IMR-90 (cell line): ENCODE measurements at regions not wholly inside any gene's neighbourhood (a gene's known extent, or its start where the extent isn't known, plus 50 kb on each side); places are given as distances from the start of the nearest gene placed in this dataset.

Experiments
- ATAC-seq: fragments of 200-7000 bp; cut with Tn5 transposase; 2 replicates; pipeline ENCODE4 v1.9.1; 2020; ENCODE audit warnings: low read depth, mild to moderate bottlenecking, moderate library complexity
- BruUV-seq: library from RNA; stranded (reverse); fragments of 400-500 nt; replicated peaks from 2 replicates; lab custom pipeline; 2021; lab: Mats Ljungman, UMichigan
- CTCF ChIA-PET: fragments of 300-600 bp; formaldehyde crosslinking; extraction: SDS; loops from one replicate; lab custom pipeline; 2021; ENCODE audit warnings: antibody characterized with exemption; lab: Yijun Ruan, JAX
- POLR2A ChIA-PET: fragments of 300-600 bp; sonication (Branson Sonifier 250); formaldehyde crosslinking; loops from one replicate; lab custom pipeline; 2022; ENCODE audit warnings: antibody characterized with exemption; ENCODE audit not compliant: unreplicated experiment; lab: Charles Lee
- DNase-seq: peaks from one replicate; pipeline ENCODE4 v3.0.0; 2013
- H2AFZ ChIP-seq: replicated peaks from 2 replicates; pipeline ENCODE3; 2013; ENCODE audit warnings: low read length, mild to moderate bottlenecking; ENCODE audit not compliant: poor library complexity
- H2AK5ac ChIP-seq: 2 replicates; pipeline ENCODE4 v1.6.1; 2013; ENCODE audit warnings: low read depth, low read length, inconsistent platforms
- H2AK9ac ChIP-seq: replicated peaks from 2 replicates; pipeline ENCODE3; 2013; ENCODE audit warnings: mild to moderate bottlenecking, low read depth, low read length, moderate library complexity; ENCODE audit not compliant: poor library complexity
- H2BK120ac ChIP-seq: 2 replicates; pipeline ENCODE4 v1.6.1; 2013; ENCODE audit warnings: low read depth, low read length, inconsistent platforms
- H2BK15ac ChIP-seq: 3 replicates; pipeline ENCODE4 v1.6.1; 2013; ENCODE audit warnings: low read depth, low read length, inconsistent platforms
- H2BK20ac ChIP-seq: 2 replicates; pipeline ENCODE4 v1.6.1; 2013; ENCODE audit warnings: low read depth, mild to moderate bottlenecking, inconsistent platforms, low read length, moderate library complexity
- H2BK5ac ChIP-seq: 2 replicates; pipeline ENCODE4 v1.6.1; 2013; ENCODE audit warnings: mild to moderate bottlenecking, low read depth, low read length, inconsistent platforms; ENCODE audit not compliant: poor library complexity, severe bottlenecking
- H3K14ac ChIP-seq: replicated peaks from 2 replicates; pipeline ENCODE4 v1.6.1; 2013; ENCODE audit warnings: low read depth, low read length, inconsistent platforms
- H3K18ac ChIP-seq: 2 replicates; pipeline ENCODE4 v1.6.1; 2013; ENCODE audit warnings: low read depth, low read length, control low read depth
- H3K23ac ChIP-seq: 2 replicates; pipeline ENCODE4 v1.6.1; 2013; ENCODE audit warnings: low read depth, low read length, inconsistent platforms
- H3K27ac ChIP-seq: 2 replicates; pipeline ENCODE4 v1.5.1; 2013; ENCODE audit warnings: mild to moderate bottlenecking, control low read depth, low read length; ENCODE audit not compliant: insufficient read depth
- H3K27me3 ChIP-seq: 2 replicates; pipeline ENCODE4 v1.6.1; 2013; ENCODE audit warnings: low read length; ENCODE audit not compliant: control insufficient read depth, insufficient read depth
- H3K36me3 ChIP-seq: 2 replicates; pipeline ENCODE4 v1.6.1; 2013; ENCODE audit warnings: low read length, mixed read lengths; ENCODE audit not compliant: control insufficient read depth, insufficient read depth
- H3K4ac ChIP-seq: 2 replicates; pipeline ENCODE4 v1.6.1; 2013; ENCODE audit warnings: low read depth, low read length, inconsistent platforms
- H3K4me1 ChIP-seq: 2 replicates; pipeline ENCODE4 v1.6.1; 2013; ENCODE audit warnings: low read length, mixed read lengths; ENCODE audit not compliant: control insufficient read depth, insufficient read depth
- H3K4me2 ChIP-seq: 2 replicates; pipeline ENCODE4 v1.6.1; 2013; ENCODE audit warnings: low read depth, mild to moderate bottlenecking, control low read depth, low read length, moderate library complexity
- H3K4me3 ChIP-seq: 2 replicates; pipeline ENCODE4 v1.5.1; 2013; ENCODE audit warnings: low read depth, mild to moderate bottlenecking, control low read depth, low read length, moderate library complexity; ENCODE audit not compliant: insufficient read depth
- H3K56ac ChIP-seq: 2 replicates; pipeline ENCODE4 v1.6.1; 2013; ENCODE audit warnings: low read length, inconsistent platforms; ENCODE audit not compliant: insufficient read depth; ENCODE audit errors: extremely low read depth
- H3K79me1 ChIP-seq, 2 experiments: 2 replicates each; pipeline ENCODE4 v1.6.1; 2013; ENCODE audit warnings: low read length in 2 of 2, inconsistent platforms in 1 of 2, low read depth in 1 of 2
- H3K9ac ChIP-seq: 2 replicates; pipeline ENCODE4 v1.6.1; 2013; ENCODE audit warnings: low read depth, low read length, control low read depth
- H3K9me1 ChIP-seq: 2 replicates; pipeline ENCODE4 v1.6.1; 2013; ENCODE audit warnings: low read length, inconsistent platforms; ENCODE audit not compliant: insufficient read depth
- H3K9me3 ChIP-seq: 2 replicates; pipeline ENCODE4 v1.6.1; 2013; ENCODE audit warnings: low read length; ENCODE audit not compliant: control insufficient read depth, insufficient read depth
- H4K20me1 ChIP-seq: 2 replicates; pipeline ENCODE4 v1.6.1; 2013; ENCODE audit warnings: low read length, inconsistent platforms; ENCODE audit not compliant: insufficient read depth
- H4K5ac ChIP-seq: 2 replicates; pipeline ENCODE4 v1.6.1; 2013; ENCODE audit warnings: mild to moderate bottlenecking, low read depth, low read length, control low read depth
- H4K8ac ChIP-seq, 2 experiments: 2 replicates each; pipeline ENCODE4 v1.6.1; 2013; ENCODE audit warnings: low read depth in 2 of 2, low read length in 2 of 2, control low read depth in 1 of 2, inconsistent platforms in 1 of 2
- H4K91ac ChIP-seq: 2 replicates; pipeline ENCODE4 v1.6.1; 2013; ENCODE audit warnings: low read depth, low read length, inconsistent platforms; ENCODE audit not compliant: insufficient read depth
- BHLHE40 ChIP-seq: fragments of 150-350 bp; IDR thresholded peaks from 2 replicates; pipeline ENCODE4 v1.6.1; 2016; ENCODE audit warnings: mild to moderate bottlenecking, low read depth, low read length
- CEBPB ChIP-seq: IDR thresholded peaks from 2 replicates; pipeline ENCODE4 v1.6.1; 2012; ENCODE audit warnings: low read depth, low read length, improper control_type of control experiment
- CHD1 ChIP-seq: IDR thresholded peaks from 2 replicates; pipeline ENCODE4 v1.6.1; 2012; ENCODE audit warnings: low read depth, low read length, improper control_type of control experiment
- CTCF ChIP-seq: conservative IDR thresholded peaks from 2 replicates; pipeline ENCODE4 v1.5.1; 2012; ENCODE audit warnings: mild to moderate bottlenecking, low read depth, low read length, improper control_type of control experiment
- ELK1 ChIP-seq: fragments of 150-350 bp; IDR thresholded peaks from 2 replicates; pipeline ENCODE4 v1.6.1; 2016; ENCODE audit warnings: low read depth, mild to moderate bottlenecking, low read length, moderate library complexity, borderline replicate concordance
- FOS ChIP-seq: fragments of 150-350 bp; IDR thresholded peaks from 2 replicates; pipeline ENCODE4 v1.6.1; 2016; ENCODE audit warnings: low read depth, low read length
- MAFK ChIP-seq: IDR thresholded peaks from 2 replicates; pipeline ENCODE4 v1.6.1; 2012; ENCODE audit warnings: low read depth, low read length, improper control_type of control experiment
- MAZ ChIP-seq: IDR thresholded peaks from 2 replicates; pipeline ENCODE4 v1.6.1; 2012; ENCODE audit warnings: low read depth, mild to moderate bottlenecking, low read length, improper control_type of control experiment, moderate library complexity, borderline replicate concordance
- MXI1 ChIP-seq: IDR thresholded peaks from 2 replicates; pipeline ENCODE4 v1.6.1; 2012; ENCODE audit warnings: low read depth, mild to moderate bottlenecking, low read length, moderate library complexity, borderline replicate concordance
- NFE2L2 ChIP-seq: fragments of 150-350 bp; IDR thresholded peaks from 2 replicates; pipeline ENCODE4 v1.6.1; 2016; ENCODE audit warnings: low read depth, mild to moderate bottlenecking, low read length
- POLR2A ChIP-seq: IDR thresholded peaks from 2 replicates; pipeline ENCODE4 v1.6.1; 2012; ENCODE audit warnings: mild to moderate bottlenecking, low read depth, low read length
- RAD21 ChIP-seq: IDR thresholded peaks from 2 replicates; pipeline ENCODE4 v1.6.1; 2012; ENCODE audit warnings: low read length, improper control_type of control experiment
- RCOR1 ChIP-seq: IDR thresholded peaks from 2 replicates; pipeline ENCODE4 v1.6.1; 2012; ENCODE audit warnings: mild to moderate bottlenecking, low read length, improper control_type of control experiment; ENCODE audit not compliant: insufficient replicate concordance
- SMC3 ChIP-seq: fragments of 150-350 bp; IDR thresholded peaks from 2 replicates; pipeline ENCODE4 v1.6.1; 2016; ENCODE audit warnings: low read depth, mild to moderate bottlenecking, antibody characterized with exemption, low read length, moderate library complexity
- USF2 ChIP-seq: fragments of 150-350 bp; IDR thresholded peaks from 2 replicates; pipeline ENCODE4 v1.6.1; 2017; ENCODE audit warnings: mild to moderate bottlenecking, antibody characterized with exemption, low read length, low read depth
- WGBS, 2 experiments: methylation state at CpG; one replicate each; pipeline versions ENCODE4 v1.1.5 to v1.1.7; 2013; ENCODE audit warnings: missing lambda C conversion rate in 2 of 2; ENCODE audit not compliant: insufficient read length in 1 of 2; ENCODE audit errors: extremely low coverage in 2 of 2; 5-methylcytosine and 5-hydroxymethylcytosine counted together
- dilution Hi-C: fragments of 300-500 bp; cut with HindIII; formaldehyde crosslinking; loops from one replicate; pipeline ENCODE4 v1.14.3; 2018; ENCODE audit warnings: low sequenced_read_pairs; ENCODE audit not compliant: unreplicated experiment
- in situ Hi-C: fragments of 300-500 bp; cut with MboI; formaldehyde crosslinking; loops from 3 replicates; pipeline ENCODE4 v1.14.3; 2019; ENCODE audit warnings: low sequenced_read_pairs, inconsistent platforms, mixed read lengths
- intact Hi-C: fragments of 100-400 bp; cut with micrococcal nuclease; formaldehyde crosslinking; loops from 2 replicates; pipeline ENCODE4 v1.10.0; 2022

DNA sequence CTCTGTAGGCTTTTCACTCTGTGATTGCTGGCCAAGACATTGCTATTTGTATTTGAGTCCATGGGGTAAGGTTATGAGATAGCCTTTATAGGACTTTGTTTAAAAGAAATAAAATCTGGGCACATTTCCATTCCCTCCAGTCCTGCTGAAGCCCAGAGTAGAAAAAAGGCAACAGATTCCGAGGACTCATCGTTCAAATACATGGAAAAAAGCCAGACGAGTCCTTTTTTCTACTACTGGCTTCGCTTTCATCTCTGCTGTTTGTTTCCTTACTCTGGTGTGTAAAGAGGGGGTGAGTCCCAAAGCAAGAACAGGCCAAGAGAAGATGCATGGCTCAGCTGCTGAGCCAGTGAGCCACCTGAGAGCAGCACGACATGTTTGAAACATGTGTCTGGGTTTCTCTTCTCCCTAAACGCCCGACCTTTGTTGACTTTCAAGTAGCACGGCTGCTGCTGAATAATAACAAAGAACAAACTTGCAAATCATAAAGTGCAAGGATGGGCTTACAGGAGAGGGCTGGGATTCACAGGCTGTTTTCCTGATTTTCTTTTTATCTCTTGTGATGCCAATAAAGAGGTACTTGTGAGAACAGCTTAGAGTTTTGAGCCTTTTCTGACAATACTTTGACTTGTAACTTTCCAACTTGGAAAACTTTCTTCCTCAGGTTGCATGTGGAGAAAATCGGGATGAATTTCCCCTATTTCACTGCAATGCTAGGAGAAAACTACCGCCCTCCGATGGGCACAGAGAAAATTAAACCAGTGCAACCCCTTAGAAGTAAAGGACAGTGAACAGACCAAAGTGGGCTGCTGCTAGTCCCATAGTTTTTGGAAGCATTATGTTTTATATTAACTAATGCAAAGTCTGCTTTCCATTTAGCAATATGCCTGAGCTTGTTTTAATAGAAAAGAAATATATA, 195.2 kb upstream of the RAG2 start:
- Histone ChIP-seq H3K9me3 (no peaks in the 10 kb centered on the region), H3K4ac (no peak overlapping the region), H3K9me1 (no peaks in the 10 kb centered on the region), H3K27ac (no peak overlapping the region), H3K18ac (no peak overlapping the region), H4K20me1 (no peaks in the 10 kb centered on the region), H2BK120ac (no peak overlapping the region), H3K14ac (no peak overlapping the region), H2AFZ (no peak overlapping the region), H3K36me3 (no peaks in the 10 kb centered on the region), H4K8ac (no peak overlapping the region), H2AK9ac (no peak overlapping the region), H2AK5ac (no peak overlapping the region), H2BK15ac (no peak overlapping the region), H3K9ac (no peak overlapping the region), H3K23ac (no peak overlapping the region), H3K4me3 (no peak overlapping the region), H2BK5ac (no peak overlapping the region), H4K5ac (no peak overlapping the region), H2BK20ac (no peak overlapping the region), H3K4me2 (no peak overlapping the region), H3K27me3 (peaks cover 1% of the 10 kb centered on the region; the same call in 1 of the 2 replicates), H3K4me1 (no peaks in the 10 kb centered on the region), H3K79me1 (no peaks in the 10 kb centered on the region), H3K56ac (no peak overlapping the region), H4K91ac (no peak overlapping the region)
- ATAC-seq (no peak), DNase-seq (no peak)
- CTCF ChIA-PET: interaction anchor here (0.7 kb wide), 1 partner anchor 152 kb away, joined by 4 read pairs; no protein-coding TSS in a partner anchor
- POLR2A ChIA-PET: no interaction called here
- 0% methylated on average over 1 of the region's 11 CpGs; no CpG with 5 or more reads in 1 of the 2 experiments for WGBS, 2 experiments
- in situ Hi-C loops: no loop called here
- intact Hi-C loops: no loop called here
- dilution Hi-C loops: no loop called here
- BruUV-seq: no TSS peak
- TF ChIP-seq MAFK (no peak), NFE2L2 (no peak), RCOR1 (no peak), SMC3 (no peak), CEBPB (no peak), CTCF (no peak), BHLHE40 (no peak), USF2 (no peak), ELK1 (no peak), POLR2A (no peak), MAZ (no peak), RAD21 (no peak), MXI1 (no peak), FOS (no peak), CHD1 (no peak)
